H1 (cell line): ENCODE measurements at regions not wholly inside any gene's neighbourhood (a gene's known extent, or its start where the extent isn't known, plus 50 kb on each side); places are given as distances from the start of the nearest gene placed in this dataset.

Experiments used
- CTCF ChIA-PET: fragments of 300-600 bp; sonication (Branson Sonifier 250); formaldehyde crosslinking; loops from one replicate; lab custom pipeline; 2021; ENCODE audit not compliant: partially characterized antibody; lab: Charles Lee
- POLR2A ChIA-PET: fragments of 300-600 bp; sonication (Branson Sonifier 250); formaldehyde crosslinking; loops from one replicate; lab custom pipeline; 2021; ENCODE audit warnings: inconsistent platforms; ENCODE audit not compliant: partially characterized antibody; lab: Charles Lee
- DNase-seq, 2 experiments: peaks; one replicate each; pipeline versions ENCODE4 v3.0.0 to v3.0.0-alpha.2; 2010 to 2022; ENCODE audit warnings: low spot score in 2 of 2, low read depth in 1 of 2, mixed read lengths in 1 of 2
- FAIRE-seq: peaks from 2 replicates; lab custom pipeline; 2011; peaks lifted over from hg19 to GRCh38; lab: Jason Lieb, UNC
- H2AFZ ChIP-seq: 2 replicates; pipeline ENCODE4 v1.8.1; 2012; ENCODE audit warnings: low read length, inconsistent platforms
- H2AK5ac ChIP-seq: 2 replicates; pipeline ENCODE4 v1.6.1; 2013; ENCODE audit warnings: low read depth, low read length
- H2BK120ac ChIP-seq: replicated peaks from 2 replicates; pipeline ENCODE3; 2013; ENCODE audit warnings: low read depth, low read length, inconsistent platforms
- H2BK12ac ChIP-seq: 2 replicates; pipeline ENCODE4 v1.6.1; 2013; ENCODE audit warnings: low read depth, low read length
- H2BK15ac ChIP-seq: 2 replicates; pipeline ENCODE4 v1.6.1; 2013; ENCODE audit warnings: low read length
- H2BK20ac ChIP-seq: 2 replicates; pipeline ENCODE4 v1.6.1; 2013; ENCODE audit warnings: low read length
- H2BK5ac ChIP-seq: 2 replicates; pipeline ENCODE4 v1.6.1; 2013; ENCODE audit warnings: low read depth, low read length
- H3K14ac ChIP-seq: 2 replicates; pipeline ENCODE4 v1.6.1; 2013; ENCODE audit warnings: inconsistent platforms; ENCODE audit not compliant: insufficient read length
- H3K18ac ChIP-seq: 2 replicates; pipeline ENCODE4 v1.6.1; 2013; ENCODE audit warnings: low read length; ENCODE audit errors: extremely low read depth
- H3K23ac ChIP-seq: 2 replicates; pipeline ENCODE4 v1.6.1; 2013; ENCODE audit warnings: inconsistent platforms; ENCODE audit not compliant: insufficient read length
- H3K23me2 ChIP-seq: 2 replicates; pipeline ENCODE4 v1.6.1; 2013; ENCODE audit warnings: low read depth, low read length
- H3K27ac ChIP-seq: 2 replicates; pipeline ENCODE4 v1.6.1; 2011; ENCODE audit warnings: low read depth, low read length, inconsistent platforms
- H3K27me3 ChIP-seq, 4 experiments: replicated peaks in 1 of 4; 1 replicate in 1 of 4; 2 replicates in 3 of 4; pipeline versions ENCODE4 v1.6.1 to v1.8.1; 2011 to 2013; ENCODE audit warnings: low read length in 3 of 4, mild to moderate bottlenecking in 3 of 4, inconsistent platforms in 2 of 4, mixed read lengths in 2 of 4, moderate library complexity in 1 of 4; ENCODE audit not compliant: control insufficient read depth in 3 of 4, insufficient read depth in 3 of 4; ENCODE audit errors: extremely low read depth in 1 of 4
- H3K36me3 ChIP-seq, 4 experiments: 2 replicates each; pipeline versions ENCODE4 v1.6.1 to v1.8.1; 2011 to 2013; ENCODE audit warnings: mild to moderate bottlenecking in 4 of 4, low read length in 3 of 4, moderate library complexity in 2 of 4, control low read depth in 1 of 4, inconsistent platforms in 1 of 4; ENCODE audit not compliant: insufficient read depth in 4 of 4, control insufficient read depth in 2 of 4
- H3K4ac ChIP-seq: replicated peaks from 2 replicates; pipeline ENCODE3; 2013; ENCODE audit warnings: low read length, low read depth, mixed read lengths, inconsistent platforms; ENCODE audit not compliant: insufficient read length
- H3K4me1 ChIP-seq, 4 experiments: replicated peaks in 1 of 4; 1 replicate in 1 of 4; 2 replicates in 3 of 4; pipeline versions ENCODE4 v1.6.1 to v1.8.1; 2011 to 2013; ENCODE audit warnings: low read length in 3 of 4, inconsistent platforms in 2 of 4, mixed read lengths in 1 of 4; ENCODE audit not compliant: insufficient read depth in 4 of 4, control insufficient read depth in 3 of 4
- H3K4me2 ChIP-seq, 2 experiments: 2 replicates each; pipeline versions ENCODE4 v1.6.1 to v1.8.1; 2011 to 2013; ENCODE audit warnings: low read depth in 2 of 2, low read length in 2 of 2, control low read depth in 1 of 2, inconsistent platforms in 1 of 2, mild to moderate bottlenecking in 1 of 2; ENCODE audit not compliant: insufficient read depth in 1 of 2
- H3K4me3 ChIP-seq, 4 experiments: fragments of 200-600, 300-600 bp in 1 of 4; sonication (generic), shearing (Covaris generic), sonication (Bioruptor Twin) in 1 of 4; 2 replicates each; pipeline versions ENCODE4 v1.5.1 to v1.8.1; 2011 to 2016; ENCODE audit warnings: low read length in 4 of 4, low read depth in 3 of 4, control low read depth in 2 of 4, inconsistent platforms in 2 of 4, mild to moderate bottlenecking in 2 of 4, mixed read lengths in 1 of 4, moderate library complexity in 1 of 4; ENCODE audit not compliant: insufficient read depth in 2 of 4; ENCODE audit errors: extremely low read depth in 1 of 4
- H3K56ac ChIP-seq: replicated peaks from 2 replicates; pipeline ENCODE3; 2013; ENCODE audit warnings: low read depth, mild to moderate bottlenecking, mixed read lengths, low read length, inconsistent platforms; ENCODE audit not compliant: insufficient read length
- H3K79me1 ChIP-seq: 2 replicates; pipeline ENCODE4 v1.6.1; 2013; ENCODE audit warnings: low read depth, low read length, control low read depth
- H3K79me2 ChIP-seq, 2 experiments: 2 replicates each; pipeline versions ENCODE4 v1.6.1 to v1.8.1; 2012 to 2013; ENCODE audit warnings: low read length in 2 of 2, mild to moderate bottlenecking in 2 of 2, inconsistent platforms in 1 of 2; ENCODE audit not compliant: insufficient read depth in 2 of 2, control insufficient read depth in 1 of 2
- H3K9ac ChIP-seq, 4 experiments: replicated peaks in 1 of 4; 1 replicate in 1 of 4; 2 replicates in 3 of 4; pipeline versions ENCODE4 v1.6.1 to v1.8.1; 2011 to 2013; ENCODE audit warnings: low read depth in 3 of 4, low read length in 3 of 4, control low read depth in 2 of 4, mild to moderate bottlenecking in 2 of 4, moderate library complexity in 2 of 4, inconsistent platforms in 1 of 4; ENCODE audit errors: extremely low read depth in 1 of 4
- H3K9me3 ChIP-seq, 2 experiments: 2 replicates each; pipeline versions ENCODE4 v1.6.1 to v1.8.1; 2012 to 2013; ENCODE audit warnings: mild to moderate bottlenecking in 2 of 2, moderate library complexity in 2 of 2, control low read depth in 1 of 2, inconsistent platforms in 1 of 2, low read depth in 1 of 2, low read length in 1 of 2, mixed read lengths in 1 of 2; ENCODE audit not compliant: insufficient read depth in 2 of 2
- H4K20me1 ChIP-seq, 2 experiments: replicated peaks in 1 of 2; 2 replicates each; pipeline versions ENCODE3 to v1.8.1; 2011 to 2013; ENCODE audit warnings: inconsistent platforms in 2 of 2, low read length in 2 of 2, mild to moderate bottlenecking in 1 of 2; ENCODE audit not compliant: insufficient read depth in 2 of 2, control insufficient read depth in 1 of 2
- H4K5ac ChIP-seq: 2 replicates; pipeline ENCODE4 v1.6.1; 2013; ENCODE audit warnings: low read length, low read depth, mixed read lengths, inconsistent platforms; ENCODE audit not compliant: insufficient read length
- H4K8ac ChIP-seq: 2 replicates; pipeline ENCODE4 v1.8.0; 2013; ENCODE audit warnings: mild to moderate bottlenecking, moderate library complexity, low read length, inconsistent platforms; ENCODE audit not compliant: insufficient read depth; ENCODE audit errors: extremely low read depth
- H4K91ac ChIP-seq: replicated peaks from 2 replicates; pipeline ENCODE3; 2013; ENCODE audit warnings: low read length, mixed read lengths, inconsistent platforms; ENCODE audit not compliant: insufficient read length
- POLR2A ChIP-seq, 2 experiments: IDR thresholded peaks; 1 replicate in 1 of 2; 2 replicates in 1 of 2; pipeline ENCODE4 v1.6.1; 2011; ENCODE audit warnings: low read depth in 2 of 2, low read length in 2 of 2, mild to moderate bottlenecking in 2 of 2; ENCODE audit errors: control extremely low read depth in 1 of 2
- SIRT6 ChIP-seq: IDR thresholded peaks from one replicate; pipeline ENCODE4 v1.7.1; 2012; ENCODE audit warnings: low read length, inconsistent platforms
- WGBS, 2 experiments: shearing (Covaris generic) in 1 of 2; methylation state at CpG; one replicate each; pipeline versions ENCODE4 v1.1.6 to v1.1.7; 2013 to 2015; ENCODE audit warnings: low lambda C conversion rate in 2 of 2, mixed read lengths in 2 of 2, inconsistent platforms in 1 of 2, low coverage in 1 of 2, missing lambda C conversion rate in 1 of 2; ENCODE audit not compliant: insufficient replicate concordance in 2 of 2, insufficient coverage in 1 of 2, insufficient read length in 1 of 2; ENCODE audit errors: extremely low coverage in 1 of 2, missing lambda C conversion rate in 1 of 2; 5-methylcytosine and 5-hydroxymethylcytosine counted together
- TF ChIP-seq, protein P1 (sequence below): IDR thresholded peaks from 2 replicates; pipeline ENCODE4 v1.6.1; 2012; ENCODE audit warnings: inconsistent platforms

DNA sequence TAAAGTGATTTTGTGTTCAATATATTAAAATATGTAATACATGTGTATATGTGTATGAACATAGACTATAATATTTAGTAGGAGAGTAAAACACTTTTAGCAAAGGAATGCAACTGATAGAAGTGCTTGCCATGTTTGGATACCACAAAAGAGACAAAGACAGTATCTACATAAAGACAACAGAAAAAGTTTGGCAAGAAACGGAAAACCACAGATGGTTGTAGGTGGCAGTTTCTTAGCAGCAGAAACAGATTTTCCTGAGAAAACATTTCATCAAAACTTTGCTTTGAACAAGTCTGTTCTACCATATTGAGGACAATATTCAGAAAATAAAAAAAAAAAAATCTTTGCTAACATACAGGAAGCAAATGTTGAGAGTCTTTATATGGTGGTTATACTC lies 1560.4 kb upstream of the GBE1 start:
- H4K20me1 ChIP-seq, result no peaks in the 10 kb centered on the region
- no peak overlapping the region for H3K4me3 ChIP-seq
- no peak overlapping the region for H4K91ac ChIP-seq
- CTCF ChIA-PET, result no interaction called here
- H3K56ac ChIP-seq, result no peak overlapping the region
- H4K8ac ChIP-seq, result no peak overlapping the region
- no peak overlapping the region for H2BK15ac ChIP-seq
- H3K4me1 ChIP-seq, result no peaks in the 10 kb centered on the region
- H3K79me1 ChIP-seq, result no peaks in the 10 kb centered on the region
- no peaks in the 10 kb centered on the region for H3K79me2 ChIP-seq
- H3K4me2 ChIP-seq, result no peak overlapping the region
- FAIRE-seq (no peak), DNase-seq (no peak)
- H2BK120ac ChIP-seq, result no peak overlapping the region
- POLR2A ChIA-PET, result no interaction called here
- no peak overlapping the region for H3K14ac ChIP-seq
- no peak overlapping the region for H3K27ac ChIP-seq
- H2AFZ ChIP-seq, result no peak overlapping the region
- H2BK5ac ChIP-seq, result no peak overlapping the region
- H3K36me3 ChIP-seq, result no peaks in the 10 kb centered on the region
- H3K18ac ChIP-seq, result no peak overlapping the region
- no peak overlapping the region for H2BK12ac ChIP-seq
- H3K23ac ChIP-seq, result no peak overlapping the region
- H3K4ac ChIP-seq, result no peak overlapping the region
- H2AK5ac ChIP-seq, result no peak overlapping the region
- no peaks in the 10 kb centered on the region for H3K23me2 ChIP-seq
- H2BK20ac ChIP-seq, result no peak overlapping the region
- 91% methylated on average over 1 of the region's 1 CpG; no CpG with 5 or more reads in 1 of the 2 experiments for WGBS, 2 experiments
- no peak overlapping the region for H4K5ac ChIP-seq
- H3K27me3 ChIP-seq, result no peaks in the 10 kb centered on the region
- H3K9ac ChIP-seq, result no peak overlapping the region
- H3K9me3 ChIP-seq, result no peaks in the 10 kb centered on the region
- no peak for TF ChIP-seq SIRT6
- no peak for TF ChIP-seq POLR2A (IDR thresholded peaks at IDR 0.05; ENCODE audit: control extremely low read depth in 1 of 2, low read depth in 2 of 2, low read length in 2 of 2)
- TF ChIP-seq, protein P1, sequence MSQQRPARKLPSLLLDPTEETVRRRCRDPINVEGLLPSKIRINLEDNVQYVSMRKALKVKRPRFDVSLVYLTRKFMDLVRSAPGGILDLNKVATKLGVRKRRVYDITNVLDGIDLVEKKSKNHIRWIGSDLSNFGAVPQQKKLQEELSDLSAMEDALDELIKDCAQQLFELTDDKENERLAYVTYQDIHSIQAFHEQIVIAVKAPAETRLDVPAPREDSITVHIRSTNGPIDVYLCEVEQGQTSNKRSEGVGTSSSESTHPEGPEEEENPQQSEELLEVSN, result no peak
